B cell (primary cell): ENCODE measurements at regions not wholly inside any gene's neighbourhood (a gene's known extent, or its start where the extent isn't known, plus 50 kb on each side); places are given as distances from the start of the nearest gene placed in this dataset.
"Not testable (repeated sequence)": the region's sequence is repeated elsewhere in the genome, so short reads cannot be mapped to it uniquely, and the experiment has no call there.

Experiments
- ATAC-seq: fragments of 200-7000 bp; cut with Tn5 transposase; one replicate; pipeline ENCODE4 v1.10.0; 2021; ENCODE audit warnings: low read depth, mild to moderate bottlenecking, moderate number of reproducible peaks, moderate library complexity
- CTCF ChIA-PET: fragments of 350-600 bp; sonication (Branson Sonifier 250); formaldehyde crosslinking; loops from one replicate; lab custom pipeline; 2021; ENCODE audit warnings: antibody characterized with exemption, inconsistent platforms; lab: Charles Lee
- POLR2A ChIA-PET: fragments of 350-600 bp; sonication (Branson Sonifier 250); formaldehyde crosslinking; loops from one replicate; lab custom pipeline; 2021; ENCODE audit warnings: antibody characterized with exemption; lab: Charles Lee
- DNase-seq: peaks from one replicate; pipeline ENCODE4 v3.0.0; 2013
- H2AFZ ChIP-seq: 2 replicates; pipeline ENCODE4 v1.6.1; 2012; ENCODE audit warnings: mild to moderate bottlenecking, low read depth, low read length; ENCODE audit not compliant: insufficient read depth, poor library complexity, severe bottlenecking
- H3K27ac ChIP-seq, 2 donors: 1 replicate in 1 of 2; 2 replicates in 1 of 2; pipeline ENCODE4 v1.5.1; 2012 to 2013; ENCODE audit warnings: low read length in 2 of 2, mild to moderate bottlenecking in 2 of 2, moderate library complexity in 1 of 2
- H3K27me3 ChIP-seq, 4 experiments: fragments of 200-600 bp in 1 of 4; sonication (generic) in 1 of 4; replicated peaks in 1 of 4; 1 replicate in 2 of 4; 2 replicates in 2 of 4; pipeline versions ENCODE4 v1.6.1 to v1.7.0; 2013 to 2016; ENCODE audit warnings: low read length in 3 of 4, mild to moderate bottlenecking in 2 of 4, mixed read lengths in 1 of 4, moderate library complexity in 1 of 4; ENCODE audit not compliant: insufficient read depth in 4 of 4, control insufficient read depth in 3 of 4; ENCODE audit errors: control extremely low read depth in 1 of 4
- H3K36me3 ChIP-seq, 2 experiments: replicated peaks in 1 of 2; 1 replicate in 1 of 2; 2 replicates in 1 of 2; pipeline versions ENCODE4 v1.6.1 to v1.7.1; 2013; ENCODE audit warnings: low read length in 1 of 2; ENCODE audit not compliant: insufficient read depth in 2 of 2, control insufficient read depth in 1 of 2; ENCODE audit errors: control extremely low read depth in 1 of 2, extremely low read depth in 1 of 2
- H3K4me1 ChIP-seq, 2 donors: fragments of 200-600 bp in 1 of 2; sonication (generic) in 1 of 2; 1 replicate in 1 of 2; 2 replicates in 1 of 2; pipeline versions ENCODE4 v1.5.1 to v1.6.1; 2013 to 2017; ENCODE audit warnings: low read length in 2 of 2; ENCODE audit not compliant: control insufficient read depth in 2 of 2, insufficient read depth in 2 of 2
- H3K4me2 ChIP-seq: replicated peaks from 2 replicates; pipeline ENCODE3; 2012; ENCODE audit warnings: mild to moderate bottlenecking, low read depth, low read length; ENCODE audit not compliant: poor library complexity, severe bottlenecking
- H3K4me3 ChIP-seq, 5 experiments: fragments of 200-600 bp in 1 of 5; sonication (generic) in 1 of 5; 1 replicate in 3 of 5; 2 replicates in 2 of 5; pipeline versions ENCODE4 v1.5.1 to v1.7.0; 2011 to 2016; ENCODE audit warnings: low read length in 4 of 5, mild to moderate bottlenecking in 4 of 5, low read depth in 2 of 5, control low read depth in 1 of 5, moderate library complexity in 1 of 5; ENCODE audit not compliant: insufficient read depth in 1 of 5; ENCODE audit errors: control extremely low read depth in 1 of 5, extremely low read depth in 1 of 5
- H3K79me2 ChIP-seq: fragments of 200-600 bp; sonication (generic); one replicate; pipeline ENCODE4 v1.6.0; 2016; ENCODE audit warnings: low read length; ENCODE audit not compliant: control insufficient read depth, insufficient read depth
- H3K9ac ChIP-seq: fragments of 200-600 bp; sonication (generic); 2 replicates; pipeline ENCODE4 v1.6.1; 2017; ENCODE audit warnings: mild to moderate bottlenecking, low read length, moderate library complexity
- H3K9me3 ChIP-seq, 3 donors: one replicate each; pipeline versions ENCODE4 v1.6.1 to v1.7.1; 2013; ENCODE audit warnings: low read length in 2 of 3; ENCODE audit not compliant: control insufficient read depth in 2 of 3, insufficient read depth in 1 of 3; ENCODE audit errors: control extremely low read depth in 1 of 3
- H4K20me1 ChIP-seq: 2 replicates; pipeline ENCODE4 v1.6.0; 2012; ENCODE audit warnings: mild to moderate bottlenecking, low read length; ENCODE audit not compliant: insufficient read depth, control insufficient read depth, poor library complexity, severe bottlenecking
- H3K27ac Mint-ChIP-seq: one replicate; pipeline ENCODE4 v1.8.0; 2021; ENCODE audit warnings: mixed read lengths
- H3K27me3 Mint-ChIP-seq: one replicate; pipeline ENCODE4 v1.8.0; 2021; ENCODE audit warnings: mixed read lengths
- H3K4me1 Mint-ChIP-seq: one replicate; pipeline ENCODE4 v1.8.0; 2021; ENCODE audit warnings: mixed read lengths
- H3K4me3 Mint-ChIP-seq: one replicate; pipeline ENCODE4 v1.8.0; 2021; ENCODE audit warnings: mixed read lengths
- H3K9me3 Mint-ChIP-seq: one replicate; pipeline ENCODE4 v1.8.0; 2022; ENCODE audit warnings: mixed read lengths; ENCODE audit not compliant: insufficient read depth
- CTCF ChIP-seq: fragments of 200-600 bp; IDR thresholded peaks from one replicate; pipeline ENCODE4 v1.8.0; 2022; ENCODE audit warnings: antibody characterized with exemption, mild to moderate bottlenecking
- EZH2 ChIP-seq: IDR thresholded peaks from 2 replicates; pipeline ENCODE4 v1.6.1; 2012; ENCODE audit warnings: borderline replicate concordance, low read depth, mild to moderate bottlenecking, moderate library complexity, low read length; ENCODE audit not compliant: insufficient read depth, poor library complexity, severe bottlenecking
- WGBS: methylation state at CpG from one replicate; pipeline ENCODE4 v1.1.5; 2013; ENCODE audit warnings: missing lambda C conversion rate; ENCODE audit not compliant: insufficient coverage; 5-methylcytosine and 5-hydroxymethylcytosine counted together
- intact Hi-C: fragments of 100-400 bp; cut with micrococcal nuclease; formaldehyde crosslinking; loops from one replicate; pipeline ENCODE4 v1.10.0; 2022

- Histone ChIP-seq H2AFZ (no peak overlapping the region), H3K36me3 (no peaks in the 10 kb centered on the region), H3K9ac (no peak overlapping the region), H3K4me3 (no peak overlapping the region), H3K9me3 (peaks cover 0 to 10% (median 0%) of the 10 kb centered on the region in 3 donors), H3K4me2 (no peak overlapping the region), H3K79me2 (no peaks in the 10 kb centered on the region), H3K4me1 (no peaks in the 10 kb centered on the region), H4K20me1 (no peaks in the 10 kb centered on the region), H3K27ac (no peak overlapping the region), H3K27me3 (no peaks in the 10 kb centered on the region)
- POLR2A ChIA-PET, result no interaction called here
- ATAC-seq, result no peak
- DNase-seq, result no peak
- no peaks in the 10 kb centered on the region for H3K9me3 Mint-ChIP-seq
- H3K27ac Mint-ChIP-seq, result no peak overlapping the region
- no peaks in the 10 kb centered on the region for H3K4me1 Mint-ChIP-seq
- no peaks in the 10 kb centered on the region for H3K27me3 Mint-ChIP-seq
- TF ChIP-seq CTCF, result no peak
- no peak for TF ChIP-seq EZH2
- H3K4me3 Mint-ChIP-seq, result no peak overlapping the region
- intact Hi-C loops, result no loop called here
- CTCF ChIA-PET, result no interaction called here
Observed at GRCh38 chr19:20294181-20294580, 127.2 kb downstream of the ZNF486 start.

DNA sequence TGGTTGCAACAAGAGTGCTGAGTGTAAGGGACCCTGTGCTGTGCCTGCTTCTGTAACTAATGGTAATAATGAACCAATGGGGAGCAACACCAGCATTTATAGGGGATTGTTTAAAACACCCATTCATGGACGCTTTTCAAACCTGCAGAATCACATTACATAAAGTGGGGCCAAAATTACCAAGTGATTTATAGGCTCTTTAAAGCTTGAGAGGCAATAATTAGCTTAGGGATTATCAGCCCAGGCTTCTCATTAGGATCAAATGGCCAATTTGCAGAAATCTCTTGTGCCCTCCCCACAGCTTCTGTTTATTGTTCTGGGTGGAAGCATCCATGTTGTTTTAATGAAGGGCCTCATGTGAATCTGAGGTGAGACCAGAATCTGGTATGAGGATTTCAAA is 125.5 kb downstream of the ZNF486 start:
- H3K4me1 Mint-ChIP-seq, H3K4me3 Mint-ChIP-seq, H3K27ac ChIP-seq, H3K9me3 Mint-ChIP-seq, POLR2A ChIA-PET, H2AFZ ChIP-seq, H3K36me3 ChIP-seq, ATAC-seq, H3K79me2 ChIP-seq, H4K20me1 ChIP-seq, H3K4me1 ChIP-seq, H3K4me2 ChIP-seq, H3K9ac ChIP-seq, H3K27ac Mint-ChIP-seq, CTCF ChIA-PET, H3K27me3 ChIP-seq, H3K4me3 ChIP-seq, intact Hi-C loops, DNase-seq, H3K27me3 Mint-ChIP-seq: not testable (repeated sequence)
- WGBS, result no CpG with 5 or more reads among the region's 1 CpG
- peaks cover 0 to 10% (median 0%) of the 10 kb centered on the region in 3 donors for H3K9me3 ChIP-seq
